ENCODE measurements at regions not wholly inside any gene's neighbourhood (a gene's known extent, or its start where the extent isn't known, plus 50 kb on each side); places are given as distances from the start of the nearest gene placed in this dataset.
"Not testable (repeated sequence)": the region's sequence is repeated elsewhere in the genome, so short reads cannot be mapped to it uniquely, and the experiment has no call there.

GRCh38 chr10:9091530-9092093 is 1037.1 kb downstream of the GATA3 start:
- no peak for DNase-seq

DNA sequence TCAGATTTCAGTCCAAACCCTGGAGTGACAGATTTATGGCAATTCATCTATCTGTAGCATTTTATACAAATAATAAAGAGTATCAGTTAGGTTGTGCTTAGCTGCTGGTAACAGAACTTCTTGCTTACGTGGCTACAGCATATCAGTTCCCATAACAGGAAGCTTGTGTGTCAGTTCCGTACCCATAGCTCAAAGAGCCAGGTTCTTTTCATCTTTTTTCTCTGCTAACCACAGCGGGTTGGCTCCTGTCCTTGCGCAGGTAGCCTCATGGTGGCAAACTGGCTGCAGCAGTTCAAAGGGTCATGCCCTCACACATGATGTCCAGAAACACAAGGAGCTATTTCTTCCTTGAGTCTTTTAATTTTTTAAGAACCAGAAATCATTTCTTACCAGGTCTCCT is 1041.8 kb downstream of the GATA3 start:
- DNase-seq = no peak

DNA sequence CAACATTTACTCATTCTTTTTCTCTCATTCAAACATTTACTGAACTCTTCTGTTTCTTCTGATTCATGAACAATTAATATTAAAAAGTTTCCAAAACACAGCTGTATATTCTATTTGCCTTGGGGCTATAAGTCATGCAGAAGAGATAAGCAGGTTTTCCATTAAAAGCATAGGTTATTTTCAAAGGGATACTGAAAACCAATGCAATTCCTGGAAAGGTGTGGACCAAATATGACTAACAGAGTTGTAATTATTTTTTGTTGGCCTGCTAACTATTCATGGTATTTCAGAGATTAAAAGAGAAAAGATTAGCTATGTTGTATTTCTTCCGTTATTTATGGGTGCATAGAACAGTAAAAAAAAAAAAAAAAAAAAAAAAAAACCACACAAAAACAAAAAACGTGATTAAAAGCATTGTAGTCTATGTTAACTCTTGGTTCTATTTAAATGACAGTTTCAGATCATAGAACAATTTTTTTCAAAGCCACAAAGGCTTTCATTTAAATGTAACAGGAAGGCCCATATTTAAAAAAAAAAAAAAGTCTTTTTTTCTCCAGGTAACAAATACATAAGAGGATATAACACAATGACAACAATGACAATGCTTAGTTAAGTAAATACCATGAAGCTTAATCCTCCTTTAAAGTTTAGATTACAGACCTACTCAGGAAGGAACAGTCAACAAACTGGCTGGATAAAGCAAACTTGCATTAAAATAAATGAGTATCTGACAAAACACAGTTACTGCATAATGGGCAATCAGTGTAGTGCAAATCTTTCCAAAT is 1042.9 kb downstream of the GATA3 start:
- DNase-seq = no peak

DNA sequence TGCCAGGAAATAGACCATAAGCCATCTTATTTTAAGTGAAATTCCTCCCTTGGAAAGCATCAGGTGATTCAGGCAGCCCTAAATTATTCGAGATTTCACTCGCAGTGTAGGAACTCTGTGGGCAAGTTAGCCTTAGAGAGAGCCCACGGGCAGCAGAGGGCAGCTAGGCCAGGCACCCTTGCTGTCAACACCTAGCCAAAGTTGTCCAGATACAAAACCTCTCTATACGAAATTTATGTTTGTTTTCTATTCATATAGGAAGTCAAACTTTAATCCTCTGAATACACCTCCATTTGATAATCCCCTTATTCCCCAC is 1043.5 kb downstream of the GATA3 start:
- DNase-seq = no peak

GRCh38 chr10:9102026-9102425 is 1047.5 kb downstream of the GATA3 start:
- no peak for DNase-seq

DNA sequence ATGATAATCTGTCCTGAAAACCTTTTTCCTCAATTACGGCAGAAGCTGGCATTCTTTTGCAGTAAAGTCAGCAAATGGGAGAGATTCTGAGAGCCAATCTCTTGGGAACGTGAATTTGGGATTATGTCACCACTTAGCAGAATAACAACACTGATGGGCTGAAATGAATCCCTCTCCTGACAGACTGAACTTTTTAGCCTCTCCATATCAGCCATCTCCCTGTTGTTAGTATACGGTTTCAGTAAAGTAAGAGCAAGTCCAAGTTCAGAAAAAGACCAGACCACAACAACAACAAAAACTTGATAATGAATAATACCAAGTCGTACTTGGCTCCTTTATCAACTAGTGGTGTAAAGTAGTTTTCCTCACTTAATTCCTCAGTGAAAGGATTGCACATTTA is 1048.8 kb downstream of the GATA3 start:
- no peak for DNase-seq

DNA sequence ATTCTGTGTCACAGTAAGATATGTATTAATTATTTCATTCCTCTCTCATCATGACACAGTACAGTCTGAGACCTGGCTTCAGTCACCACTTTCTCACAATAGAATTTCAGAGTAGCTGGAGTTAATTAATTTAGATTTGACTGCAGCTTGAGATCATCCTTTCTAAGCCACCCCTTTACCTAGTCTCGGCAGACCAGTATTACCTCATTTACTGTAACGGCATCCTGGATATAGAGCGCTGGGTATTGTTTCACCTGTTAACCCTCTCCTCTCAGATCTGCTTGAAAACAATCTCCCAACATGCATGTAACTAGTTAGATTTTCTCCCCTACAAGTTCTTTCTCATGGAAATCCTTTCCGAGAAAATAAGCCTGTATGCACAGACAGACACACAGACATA is 1057.5 kb downstream of the GATA3 start:
- peak; percentile 0 to 13 for DNase-seq

DNA sequence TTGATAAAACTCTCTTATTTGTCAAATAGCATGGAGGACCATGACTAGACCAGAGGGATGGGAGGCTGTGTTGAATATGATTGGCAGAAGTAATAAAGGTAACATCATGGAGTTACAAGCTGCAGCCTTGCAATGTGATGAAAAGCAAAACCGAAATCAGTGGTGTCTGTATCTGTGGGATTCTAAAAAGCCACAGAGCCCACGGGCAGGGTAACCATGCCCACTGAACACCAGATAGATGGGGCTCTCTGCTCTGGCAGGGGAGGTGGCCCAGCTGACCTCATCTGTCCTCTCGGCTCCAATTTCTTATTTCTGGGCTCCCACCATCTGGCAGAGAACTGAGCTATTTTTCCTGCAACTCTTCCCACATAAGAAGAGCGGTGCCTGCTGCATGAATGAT is 1072.2 kb downstream of the GATA3 start:
- DNase-seq = no peak

- no peak for DNase-seq
Measured at GRCh38 chr10:9137368-9137767, 1082.9 kb downstream of the GATA3 start.

- DNase-seq = not testable (repeated sequence)
Measured at GRCh38 chr10:9138829-9139228, 1084.3 kb downstream of the GATA3 start.

- no peak for DNase-seq
Measured at GRCh38 chr10:9140373-9140772, 1085.9 kb downstream of the GATA3 start.

- no peak for DNase-seq
Measured at GRCh38 chr10:9147475-9147874, 1093.0 kb downstream of the GATA3 start.

DNA sequence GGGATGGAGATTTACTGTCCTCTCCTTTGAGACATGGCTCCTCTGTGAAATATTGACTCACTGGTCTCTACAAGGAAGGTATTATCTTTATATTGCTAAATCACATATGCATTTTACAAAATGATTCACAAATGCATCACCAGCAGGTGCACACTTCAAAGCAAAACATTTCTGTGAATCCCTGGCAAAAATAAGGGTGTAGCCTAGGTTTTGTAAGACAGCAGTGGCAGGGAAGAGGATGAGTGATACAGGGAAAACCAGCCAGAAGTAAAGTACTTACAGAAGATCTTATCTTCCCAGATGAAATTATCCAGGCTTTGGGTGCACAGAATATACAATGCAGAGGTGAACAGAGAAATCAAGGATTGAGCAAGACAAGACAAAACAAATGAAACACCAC is 1094.6 kb downstream of the GATA3 start:
- DNase-seq = no peak

DNA sequence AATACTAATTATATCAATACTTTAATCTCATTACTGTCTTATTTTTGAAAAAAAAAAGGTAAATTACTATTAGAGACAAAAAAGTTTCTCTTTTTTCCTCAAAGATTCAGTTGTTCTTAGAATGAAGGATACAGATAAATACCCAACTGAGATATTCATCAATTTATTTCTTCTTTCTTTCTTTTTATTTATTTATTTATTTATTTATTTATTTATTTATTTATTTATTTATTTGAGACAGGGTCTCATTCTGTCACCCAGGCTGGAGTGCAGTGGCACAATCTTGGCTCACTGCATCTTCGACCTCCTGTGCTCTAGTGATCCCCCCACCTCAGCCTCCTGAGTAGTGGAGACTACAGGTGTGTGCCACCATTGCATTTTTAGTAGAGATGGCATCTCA is 1098.6 kb downstream of the GATA3 start:
- not testable (repeated sequence) for DNase-seq

DNA sequence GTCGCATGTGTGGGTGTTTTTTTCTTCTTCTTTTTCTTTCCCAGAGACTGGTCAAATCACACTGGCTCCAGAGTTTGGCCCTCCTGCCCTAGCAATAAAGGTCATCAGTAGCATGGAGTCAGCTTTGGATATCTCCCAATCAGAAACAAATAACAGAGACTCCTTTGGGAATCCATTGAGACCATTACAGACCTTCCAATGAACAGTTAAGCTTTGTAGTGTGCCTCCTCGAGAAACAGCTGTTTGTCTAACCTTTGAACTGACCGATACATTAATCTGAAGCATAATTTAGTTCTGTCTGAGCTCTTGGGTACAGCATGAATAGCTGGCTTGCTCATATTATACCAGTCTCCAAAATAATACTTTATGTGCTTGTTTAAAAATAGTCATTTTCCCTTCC is 1103.2 kb downstream of the GATA3 start:
- no peak for DNase-seq

- DNase-seq = no peak
Measured at GRCh38 chr10:9158675-9159074, 1104.2 kb downstream of the GATA3 start.

DNA sequence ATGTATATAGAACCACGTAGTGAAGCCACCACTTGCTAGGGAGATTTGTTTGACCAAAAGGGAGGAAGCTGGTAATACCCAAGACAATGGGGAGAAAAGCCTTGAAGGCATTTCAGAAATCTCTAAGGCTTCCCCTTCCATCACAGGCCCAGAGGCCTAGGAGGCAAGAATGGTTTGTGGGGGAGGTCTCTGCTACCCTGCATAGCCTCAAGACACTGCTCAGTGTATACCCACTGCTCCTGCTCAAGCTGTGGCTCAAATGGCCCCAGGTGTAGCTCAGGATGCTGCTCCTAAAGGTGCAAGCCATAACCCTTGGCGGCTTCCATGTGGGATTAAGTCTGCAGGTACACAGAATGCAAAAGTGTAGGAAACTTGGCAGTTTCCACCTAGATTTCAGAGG is 1105.8 kb downstream of the GATA3 start:
- DNase-seq = no peak

DNA sequence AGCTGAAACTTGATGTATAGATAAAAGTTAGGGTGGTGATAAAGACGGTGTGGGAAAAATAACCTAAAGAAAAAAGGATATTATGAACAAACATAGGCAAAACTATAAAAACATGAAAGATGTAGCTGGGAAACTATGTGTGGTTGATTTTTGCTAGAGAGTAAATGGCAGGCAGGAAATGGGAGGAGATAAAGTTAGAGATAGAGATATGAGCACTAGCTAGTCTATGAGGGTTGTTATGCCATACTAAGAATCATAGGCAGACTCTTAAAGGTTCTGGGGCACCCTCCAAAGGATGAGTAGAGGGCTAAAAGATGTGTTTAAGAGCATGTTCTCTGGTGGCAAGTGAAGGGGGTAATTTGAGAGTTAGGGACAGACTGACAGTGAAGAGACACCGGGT is 1109.2 kb downstream of the GATA3 start:
- DNase-seq = no peak

GRCh38 chr10:9166770-9167169 is 1112.3 kb downstream of the GATA3 start:
- DNase-seq = no peak

DNA sequence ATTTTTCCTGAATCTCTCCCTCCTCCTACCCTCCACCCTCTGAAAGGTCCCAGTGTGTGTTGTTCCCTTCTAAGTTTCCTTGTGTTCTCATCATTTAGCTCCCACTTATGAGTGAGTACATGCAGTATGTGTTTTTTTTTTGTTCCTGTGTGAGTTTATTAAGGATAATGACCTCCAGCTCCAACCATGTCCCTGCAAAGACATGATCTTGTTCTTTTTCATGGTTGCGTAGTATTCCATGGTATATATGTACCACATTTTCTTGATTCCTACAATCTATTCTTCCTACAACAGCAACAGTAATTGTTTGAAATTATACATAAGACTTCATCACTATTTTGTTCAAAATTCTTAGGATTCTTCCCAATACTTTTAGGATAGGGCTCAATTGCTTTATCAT is 1117.8 kb downstream of the GATA3 start:
- no peak for DNase-seq

DNA sequence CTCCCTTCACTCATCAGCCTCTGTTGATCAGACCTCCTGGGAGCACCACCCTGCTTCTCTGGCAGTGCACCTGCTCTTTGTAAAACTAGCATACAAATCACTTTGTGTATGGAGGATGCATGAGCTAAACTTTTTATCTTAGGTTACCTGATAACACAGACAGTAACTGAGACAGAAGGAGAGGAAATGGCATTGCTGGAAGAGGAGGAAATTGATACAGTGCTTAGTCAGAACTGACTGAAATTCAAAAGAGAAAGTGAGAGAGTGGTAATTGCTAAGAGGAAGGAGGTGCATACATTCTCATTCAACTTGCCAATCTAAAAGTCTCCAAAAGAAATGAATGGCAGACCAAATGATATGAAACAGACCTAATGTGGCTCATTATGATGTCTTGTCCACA is 1120.7 kb downstream of the GATA3 start:
- DNase-seq = no peak

- not testable (repeated sequence) for DNase-seq
Measured at GRCh38 chr10:9183197-9183880, 1128.9 kb downstream of the GATA3 start.

- DNase-seq = peak; percentile 0 to 6
Measured at GRCh38 chr10:9188022-9188810, 1133.7 kb downstream of the GATA3 start.

- DNase-seq = no peak
Measured at GRCh38 chr10:9189448-9189847, 1135.0 kb downstream of the GATA3 start.

All from NCI-H526 (cell line).